OCI-LY7 (cell line): ENCODE measurements at regions not wholly inside any gene's neighbourhood (a gene's known extent, or its start where the extent isn't known, plus 50 kb on each side); places are given as distances from the start of the nearest gene placed in this dataset.

Source experiments
- BruUV-seq: library from RNA; stranded (reverse); fragments of 400-500 nt; replicated peaks from 2 replicates; lab custom pipeline; 2021; lab: Mats Ljungman, UMichigan
- CTCF ChIA-PET: fragments of 300-600 bp; sonication (Branson Sonifier 250); formaldehyde crosslinking; loops from one replicate; lab custom pipeline; 2022; ENCODE audit warnings: antibody characterized with exemption; ENCODE audit not compliant: unreplicated experiment; lab: Charles Lee
- POLR2A ChIA-PET: fragments of 300-600 bp; sonication (Branson Sonifier 250); formaldehyde crosslinking; loops from one replicate; lab custom pipeline; 2022; ENCODE audit warnings: antibody characterized with exemption; lab: Charles Lee
- DNase-seq: peaks from one replicate; pipeline ENCODE4 v3.0.0-alpha.2; 2015; ENCODE audit warnings: low spot score
- H2AFZ ChIP-seq: fragments of 200-600 bp; sonication (generic), shearing (Covaris generic); 2 replicates; pipeline ENCODE4 v1.6.1; 2014; ENCODE audit warnings: mild to moderate bottlenecking, antibody characterized with exemption, low read length, moderate library complexity
- H3K27ac ChIP-seq: fragments of 200-600 bp; sonication (generic); 2 replicates; pipeline ENCODE4 v1.5.1; 2014; ENCODE audit warnings: mixed run types, low read depth, mild to moderate bottlenecking, moderate library complexity, low read length, inconsistent platforms; ENCODE audit not compliant: poor library complexity, severe bottlenecking
- H3K36me3 ChIP-seq: fragments of 200-600 bp; sonication (generic); 2 replicates; pipeline ENCODE4 v1.6.1; 2014; ENCODE audit warnings: mild to moderate bottlenecking, antibody characterized with exemption, low read length, moderate library complexity, mixed read lengths; ENCODE audit not compliant: insufficient read depth
- H3K4me1 ChIP-seq: fragments of 200-600 bp; sonication (generic); 2 replicates; pipeline ENCODE4 v1.5.1; 2014; ENCODE audit warnings: mild to moderate bottlenecking, low read length; ENCODE audit not compliant: insufficient read depth, poor library complexity, severe bottlenecking
- H3K4me2 ChIP-seq: fragments of 200-600 bp; sonication (generic); 2 replicates; pipeline ENCODE4 v1.6.1; 2014; ENCODE audit warnings: mild to moderate bottlenecking, low read length
- H3K4me3 ChIP-seq: fragments of 200-600 bp; sonication (generic); 2 replicates; pipeline ENCODE4 v1.5.1; 2014; ENCODE audit warnings: mild to moderate bottlenecking, low read depth, low read length; ENCODE audit not compliant: poor library complexity, severe bottlenecking
- H3K79me2 ChIP-seq: fragments of 200-600 bp; sonication (generic); 2 replicates; pipeline ENCODE4 v1.6.1; 2016; ENCODE audit warnings: low read depth, mild to moderate bottlenecking, low read length, moderate library complexity, mixed read lengths; ENCODE audit not compliant: insufficient read depth
- H3K9me2 ChIP-seq: fragments of 200-600 bp; sonication (generic); 2 replicates; pipeline ENCODE4 v1.6.1; 2016; ENCODE audit warnings: mild to moderate bottlenecking, low read length, mixed read lengths; ENCODE audit not compliant: insufficient read depth
- H3K9me3 ChIP-seq: fragments of 200-600 bp; sonication (generic); 2 replicates; pipeline ENCODE4 v1.6.1; 2014; ENCODE audit warnings: mild to moderate bottlenecking, mixed run types, low read length, mixed read lengths
- H4K20me1 ChIP-seq: fragments of 200-600 bp; sonication (generic); 2 replicates; pipeline ENCODE4 v1.6.1; 2014; ENCODE audit warnings: mild to moderate bottlenecking, antibody characterized with exemption, low read length, moderate library complexity, mixed read lengths; ENCODE audit not compliant: insufficient read depth
- EZH2phosphoT487 ChIP-seq: fragments of 200-600 bp; sonication (generic); IDR thresholded peaks from 2 replicates; pipeline ENCODE4 v1.6.1; 2018; ENCODE audit warnings: low read depth, borderline replicate concordance, mild to moderate bottlenecking, mixed run types, antibody characterized with exemption, low read length, moderate library complexity, mixed read lengths
- intact Hi-C: fragments of 100-400 bp; cut with micrococcal nuclease; formaldehyde crosslinking; loops from one replicate; pipeline ENCODE4 v1.10.0; 2022; ENCODE audit not compliant: unreplicated experiment
- TF ChIP-seq, protein P1 (sequence below): fragments of 200-600 bp; sonication (generic); conservative IDR thresholded peaks from 2 replicates; pipeline ENCODE4 v1.5.1; 2014; ENCODE audit warnings: mild to moderate bottlenecking, antibody characterized with exemption, low read length, moderate library complexity, mixed read lengths

GRCh38 chr2:78750219-78750618, 275.3 kb upstream of the REG3G start:
- no peaks in the 10 kb centered on the region for H3K9me2 ChIP-seq
- H3K27ac ChIP-seq: no peak overlapping the region
- no peak overlapping the region for H3K4me2 ChIP-seq
- intact Hi-C loops: no loop called here
- no peaks in the 10 kb centered on the region for H4K20me1 ChIP-seq
- H3K4me1 ChIP-seq: no peaks in the 10 kb centered on the region
- no peak for DNase-seq
- CTCF ChIA-PET: no interaction called here
- no peak overlapping the region for H2AFZ ChIP-seq
- H3K79me2 ChIP-seq: no peaks in the 10 kb centered on the region
- POLR2A ChIA-PET: no interaction called here
- no peaks in the 10 kb centered on the region for H3K36me3 ChIP-seq
- no peaks in the 10 kb centered on the region for H3K9me3 ChIP-seq
- TF ChIP-seq, protein P1, sequence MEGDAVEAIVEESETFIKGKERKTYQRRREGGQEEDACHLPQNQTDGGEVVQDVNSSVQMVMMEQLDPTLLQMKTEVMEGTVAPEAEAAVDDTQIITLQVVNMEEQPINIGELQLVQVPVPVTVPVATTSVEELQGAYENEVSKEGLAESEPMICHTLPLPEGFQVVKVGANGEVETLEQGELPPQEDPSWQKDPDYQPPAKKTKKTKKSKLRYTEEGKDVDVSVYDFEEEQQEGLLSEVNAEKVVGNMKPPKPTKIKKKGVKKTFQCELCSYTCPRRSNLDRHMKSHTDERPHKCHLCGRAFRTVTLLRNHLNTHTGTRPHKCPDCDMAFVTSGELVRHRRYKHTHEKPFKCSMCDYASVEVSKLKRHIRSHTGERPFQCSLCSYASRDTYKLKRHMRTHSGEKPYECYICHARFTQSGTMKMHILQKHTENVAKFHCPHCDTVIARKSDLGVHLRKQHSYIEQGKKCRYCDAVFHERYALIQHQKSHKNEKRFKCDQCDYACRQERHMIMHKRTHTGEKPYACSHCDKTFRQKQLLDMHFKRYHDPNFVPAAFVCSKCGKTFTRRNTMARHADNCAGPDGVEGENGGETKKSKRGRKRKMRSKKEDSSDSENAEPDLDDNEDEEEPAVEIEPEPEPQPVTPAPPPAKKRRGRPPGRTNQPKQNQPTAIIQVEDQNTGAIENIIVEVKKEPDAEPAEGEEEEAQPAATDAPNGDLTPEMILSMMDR: no peak
- H3K4me3 ChIP-seq: no peak overlapping the region
- BruUV-seq: no TSS peak

- ChIA-PET POLR2A (no interaction called here), CTCF (no interaction called here)
- H3K27ac ChIP-seq: no peak overlapping the region
- no peaks in the 10 kb centered on the region for H4K20me1 ChIP-seq
- no peaks in the 10 kb centered on the region for H3K9me3 ChIP-seq
- no peak overlapping the region for H3K4me2 ChIP-seq
- no TSS peak for BruUV-seq
- no peaks in the 10 kb centered on the region for H3K79me2 ChIP-seq
- intact Hi-C loops: no loop called here
- no peak for DNase-seq
- H3K9me2 ChIP-seq: no peaks in the 10 kb centered on the region
- TF ChIP-seq, protein P1: no peak
- no peak for TF ChIP-seq EZH2phosphoT487
- no peaks in the 10 kb centered on the region for H3K36me3 ChIP-seq
- H2AFZ ChIP-seq: no peak overlapping the region
- no peak overlapping the region for H3K4me3 ChIP-seq
- H3K4me1 ChIP-seq: no peaks in the 10 kb centered on the region
Observed at GRCh38 chr2:78754930-78755329, 270.6 kb upstream of the REG3G start.

DNA sequence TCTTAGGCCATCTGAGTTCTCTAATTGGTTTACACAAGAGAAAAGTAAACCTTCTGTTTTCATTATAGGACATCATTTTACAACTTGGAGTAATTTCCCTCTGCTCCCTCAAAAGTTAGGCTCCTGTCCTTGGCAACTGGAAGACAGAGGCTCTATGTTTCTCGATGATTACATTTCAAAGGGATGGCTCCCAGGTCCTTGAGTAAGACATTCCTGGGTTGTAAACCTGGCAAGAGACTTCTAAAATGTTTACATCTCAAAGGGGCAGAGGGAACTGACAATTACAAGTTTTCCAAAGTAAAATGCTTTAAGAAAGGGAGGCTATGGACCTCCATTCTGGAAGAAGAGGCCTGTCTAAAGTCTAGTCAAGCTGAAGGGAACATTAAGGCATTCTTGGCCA, 268.3 kb upstream of the REG3G start:
- TF ChIP-seq, protein P1: no peak
- TF ChIP-seq EZH2phosphoT487: no peak
- Histone ChIP-seq H3K4me3 (no peak overlapping the region), H3K36me3 (no peaks in the 10 kb centered on the region), H3K27ac (no peak overlapping the region), H4K20me1 (no peaks in the 10 kb centered on the region), H3K9me2 (no peaks in the 10 kb centered on the region), H3K4me1 (no peaks in the 10 kb centered on the region), H3K4me2 (no peak overlapping the region), H2AFZ (no peak overlapping the region), H3K9me3 (no peaks in the 10 kb centered on the region), H3K79me2 (no peaks in the 10 kb centered on the region)
- DNase-seq: no peak
- ChIA-PET CTCF (no interaction called here), POLR2A (no interaction called here)
- intact Hi-C loops: no loop called here
- BruUV-seq: no TSS peak
